GM20000 (cell line): ENCODE measurements at regions not wholly inside any gene's neighbourhood (a gene's known extent, or its start where the extent isn't known, plus 50 kb on each side); places are given as distances from the start of the nearest gene placed in this dataset.
"Not testable (repeated sequence)": the region's sequence is repeated elsewhere in the genome, so short reads cannot be mapped to it uniquely, and the experiment has no call there.

ENCODE experiments used
- DNase-seq: peaks from one replicate; pipeline ENCODE4 v3.0.0; 2012; ENCODE audit warnings: low spot score
- TF ChIP-seq, protein P1 (sequence below): IDR thresholded peaks from 2 replicates; pipeline ENCODE4 v1.5.1; 2012; ENCODE audit warnings: mild to moderate bottlenecking, control low read depth; ENCODE audit errors: extremely low read depth, missing control alignments

DNA sequence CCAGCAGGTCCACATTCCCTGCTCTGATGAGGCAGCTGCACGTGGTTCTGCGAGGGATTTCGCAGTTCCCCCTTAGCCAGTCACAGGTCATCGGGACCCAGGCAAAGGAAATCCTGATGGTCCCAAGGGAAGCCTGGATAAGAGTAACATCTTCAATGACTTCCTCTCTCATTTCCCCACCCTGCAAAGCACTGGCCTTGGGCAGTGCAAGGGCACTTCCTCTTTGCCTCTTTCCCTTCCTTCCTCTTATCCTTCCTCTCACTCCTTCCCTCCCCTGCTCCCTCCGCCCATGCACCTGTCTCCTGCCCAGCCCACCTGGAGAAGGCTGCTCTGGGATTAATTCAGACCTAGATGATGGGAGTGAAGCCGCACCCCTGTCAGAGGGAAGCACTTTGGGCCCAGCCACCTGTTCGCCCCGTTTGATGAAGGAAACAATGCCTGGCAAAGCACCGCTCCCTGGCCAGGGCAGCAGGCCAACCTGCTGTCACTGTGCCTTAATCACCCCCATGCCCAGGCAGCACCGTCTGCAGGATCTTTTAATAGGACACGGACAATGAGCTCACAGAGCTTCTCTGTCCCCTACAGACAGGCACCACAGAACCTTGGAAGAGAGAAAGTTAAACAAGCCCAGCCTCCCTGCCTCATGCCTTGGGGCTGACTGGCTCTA lies 113.5 kb upstream of the PABPC3 start:
- no peak for DNase-seq
- TF ChIP-seq, protein P1, sequence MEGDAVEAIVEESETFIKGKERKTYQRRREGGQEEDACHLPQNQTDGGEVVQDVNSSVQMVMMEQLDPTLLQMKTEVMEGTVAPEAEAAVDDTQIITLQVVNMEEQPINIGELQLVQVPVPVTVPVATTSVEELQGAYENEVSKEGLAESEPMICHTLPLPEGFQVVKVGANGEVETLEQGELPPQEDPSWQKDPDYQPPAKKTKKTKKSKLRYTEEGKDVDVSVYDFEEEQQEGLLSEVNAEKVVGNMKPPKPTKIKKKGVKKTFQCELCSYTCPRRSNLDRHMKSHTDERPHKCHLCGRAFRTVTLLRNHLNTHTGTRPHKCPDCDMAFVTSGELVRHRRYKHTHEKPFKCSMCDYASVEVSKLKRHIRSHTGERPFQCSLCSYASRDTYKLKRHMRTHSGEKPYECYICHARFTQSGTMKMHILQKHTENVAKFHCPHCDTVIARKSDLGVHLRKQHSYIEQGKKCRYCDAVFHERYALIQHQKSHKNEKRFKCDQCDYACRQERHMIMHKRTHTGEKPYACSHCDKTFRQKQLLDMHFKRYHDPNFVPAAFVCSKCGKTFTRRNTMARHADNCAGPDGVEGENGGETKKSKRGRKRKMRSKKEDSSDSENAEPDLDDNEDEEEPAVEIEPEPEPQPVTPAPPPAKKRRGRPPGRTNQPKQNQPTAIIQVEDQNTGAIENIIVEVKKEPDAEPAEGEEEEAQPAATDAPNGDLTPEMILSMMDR: no peak

DNA sequence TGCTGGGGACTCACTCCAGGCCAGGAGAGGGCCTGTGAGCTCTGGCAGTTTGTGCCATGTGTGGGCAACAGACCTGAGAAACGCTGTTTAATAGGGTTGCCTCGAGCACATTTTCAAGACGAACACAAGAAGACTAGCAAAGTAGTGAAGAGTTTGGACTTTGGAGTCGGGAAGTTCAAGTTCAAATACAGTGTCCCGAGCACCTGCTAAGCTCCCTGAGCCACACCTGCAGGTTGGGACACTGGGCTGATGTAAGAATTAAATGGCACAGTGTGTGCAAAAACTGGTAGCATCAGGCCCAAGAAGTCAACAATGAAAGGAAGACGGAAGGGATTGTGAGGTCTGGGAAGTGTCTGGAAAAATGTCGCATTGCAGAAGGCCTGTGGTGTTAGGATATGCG lies 112.8 kb upstream of the PABPC3 start:
- TF ChIP-seq, protein P1: no peak
- no peak for DNase-seq

- DNase-seq: no peak
- TF ChIP-seq, protein P1: no peak
Measured at GRCh38 chr13:24984134-24984533, 111.8 kb upstream of the PABPC3 start.

GRCh38 chr13:24985107-24985506 lies 110.8 kb upstream of the PABPC3 start:
- TF ChIP-seq, protein P1: no peak
- DNase-seq: no peak

DNA sequence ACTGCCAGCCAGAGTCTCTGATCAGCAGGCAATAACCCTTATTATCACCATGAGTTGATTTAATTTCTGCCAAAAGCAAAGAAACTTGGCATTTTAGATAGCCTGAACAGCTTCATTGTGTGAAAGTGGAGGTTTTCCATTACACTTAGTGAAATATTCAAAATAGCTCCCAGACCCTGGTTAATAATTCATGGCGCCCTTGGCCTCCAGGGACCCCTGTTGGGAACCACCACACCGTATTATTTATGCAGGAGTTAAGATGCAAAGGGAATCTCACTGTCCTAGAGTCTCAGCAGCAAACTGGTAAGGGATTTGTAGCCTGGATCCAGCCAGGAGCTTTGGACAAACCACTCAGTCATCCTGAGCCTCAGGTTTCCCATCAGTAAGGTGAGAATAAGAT lies 110.0 kb upstream of the PABPC3 start:
- DNase-seq: no peak
- TF ChIP-seq, protein P1: no peak

DNA sequence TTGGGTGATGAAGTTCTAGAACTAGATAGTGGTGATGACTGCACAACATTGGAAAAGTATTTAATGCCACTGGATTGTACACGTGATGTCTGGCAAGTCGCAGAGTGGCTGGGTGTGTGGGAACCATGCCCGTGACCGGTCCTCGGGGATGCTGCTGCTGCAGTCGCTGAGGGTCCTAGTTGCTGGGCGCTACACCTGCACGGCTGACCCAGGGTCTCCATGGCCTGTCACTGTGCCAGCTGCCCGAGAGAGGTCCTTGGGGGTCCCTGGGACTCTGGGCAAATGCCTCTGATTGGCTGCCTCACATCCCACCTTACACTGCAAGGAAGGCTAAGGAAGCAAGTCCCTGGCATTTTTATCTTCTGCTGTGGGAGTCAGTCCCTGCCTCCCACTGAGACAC lies 109.1 kb upstream of the PABPC3 start:
- no peak for DNase-seq
- TF ChIP-seq, protein P1: no peak

DNA sequence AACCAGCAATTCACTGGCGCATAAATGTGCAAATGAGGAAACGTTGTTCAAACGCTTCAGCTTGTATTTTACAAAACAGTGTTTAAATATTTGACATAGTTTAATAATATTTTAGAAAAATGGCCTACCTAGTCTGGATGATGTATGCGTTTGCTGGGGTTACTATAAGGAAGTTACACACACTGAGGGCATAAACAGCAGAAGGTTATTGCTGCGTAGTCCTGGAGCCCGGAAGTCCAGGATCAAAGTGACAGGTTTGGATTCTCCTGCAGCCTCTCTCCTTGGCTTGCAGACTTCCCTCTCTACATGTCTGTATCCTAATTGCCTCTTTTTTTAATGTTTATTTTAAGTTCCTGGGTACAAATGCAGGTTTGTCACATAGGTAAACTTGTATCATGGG lies 106.0 kb upstream of the PABPC3 start:
- not testable (repeated sequence) for DNase-seq

DNA sequence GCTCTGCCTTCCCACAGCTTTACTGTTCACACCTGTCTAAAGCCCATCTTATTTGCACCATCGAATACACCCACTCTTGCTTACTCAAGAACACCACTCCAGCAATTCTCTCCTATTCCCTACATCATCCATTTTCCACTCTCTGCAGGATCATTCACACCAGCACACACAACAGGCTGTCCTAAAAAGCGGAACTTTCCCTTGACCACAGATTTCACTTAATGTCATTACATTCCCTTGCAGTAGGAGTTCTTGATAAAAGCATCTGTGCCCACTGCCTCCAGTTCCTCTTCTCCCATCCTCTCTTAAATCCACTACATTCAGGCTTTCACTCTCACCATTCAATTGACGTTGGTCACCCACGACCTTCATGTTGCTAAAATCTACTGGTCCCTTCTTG lies 103.0 kb upstream of the PABPC3 start:
- not testable (repeated sequence) for DNase-seq
